ENCODE measurements at regions not wholly inside any gene's neighbourhood (a gene's known extent, or its start where the extent isn't known, plus 50 kb on each side); places are given as distances from the start of the nearest gene placed in this dataset.
"Not testable (repeated sequence)": the region's sequence is repeated elsewhere in the genome, so short reads cannot be mapped to it uniquely, and the experiment has no call there.

DNA sequence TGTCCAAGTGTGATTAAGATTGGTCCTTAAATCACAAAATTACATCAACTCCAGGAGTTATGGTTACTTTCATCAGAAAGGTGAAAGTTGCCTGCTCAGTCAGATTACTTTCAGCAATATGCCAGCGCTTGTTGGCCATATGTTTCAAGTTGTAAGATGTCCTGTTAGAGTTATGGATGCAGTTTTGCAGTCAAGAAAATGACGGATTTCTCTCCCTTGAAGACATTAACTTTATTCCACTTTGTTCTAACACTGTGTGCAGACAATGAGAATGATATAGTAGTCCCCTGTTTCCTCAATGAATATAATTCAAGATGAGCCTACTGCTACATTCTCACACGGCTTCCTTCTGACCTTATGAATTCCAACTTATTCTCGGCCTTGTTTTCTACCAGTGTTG is 295.0 kb upstream of the ADGRL3 start:
- H3K4me1 ChIP-seq (ENCODE audit: insufficient read depth, low read length) = no peaks in the 10 kb centered on the region
- no peak overlapping the region for H3K4me2 ChIP-seq (ENCODE audit: insufficient read depth, low read length)
- no peak for DNase-seq (ENCODE audit: insufficient read length, low spot score, missing footprints)
- no peak overlapping the region for H3K27ac ChIP-seq (ENCODE audit: low read depth, low read length)
- H2AFZ ChIP-seq (ENCODE audit: low read length) = no peak overlapping the region
- no peaks in the 10 kb centered on the region for H4K20me1 ChIP-seq (ENCODE audit: insufficient read depth, low read length)
- TF ChIP-seq, protein P1, sequence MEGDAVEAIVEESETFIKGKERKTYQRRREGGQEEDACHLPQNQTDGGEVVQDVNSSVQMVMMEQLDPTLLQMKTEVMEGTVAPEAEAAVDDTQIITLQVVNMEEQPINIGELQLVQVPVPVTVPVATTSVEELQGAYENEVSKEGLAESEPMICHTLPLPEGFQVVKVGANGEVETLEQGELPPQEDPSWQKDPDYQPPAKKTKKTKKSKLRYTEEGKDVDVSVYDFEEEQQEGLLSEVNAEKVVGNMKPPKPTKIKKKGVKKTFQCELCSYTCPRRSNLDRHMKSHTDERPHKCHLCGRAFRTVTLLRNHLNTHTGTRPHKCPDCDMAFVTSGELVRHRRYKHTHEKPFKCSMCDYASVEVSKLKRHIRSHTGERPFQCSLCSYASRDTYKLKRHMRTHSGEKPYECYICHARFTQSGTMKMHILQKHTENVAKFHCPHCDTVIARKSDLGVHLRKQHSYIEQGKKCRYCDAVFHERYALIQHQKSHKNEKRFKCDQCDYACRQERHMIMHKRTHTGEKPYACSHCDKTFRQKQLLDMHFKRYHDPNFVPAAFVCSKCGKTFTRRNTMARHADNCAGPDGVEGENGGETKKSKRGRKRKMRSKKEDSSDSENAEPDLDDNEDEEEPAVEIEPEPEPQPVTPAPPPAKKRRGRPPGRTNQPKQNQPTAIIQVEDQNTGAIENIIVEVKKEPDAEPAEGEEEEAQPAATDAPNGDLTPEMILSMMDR (IDR thresholded peaks at IDR 0.05; ENCODE audit: extremely low read depth, low read depth, low read length) = no peak
- H3K36me3 ChIP-seq (ENCODE audit: insufficient read depth, low read length) = no peaks in the 10 kb centered on the region
- H3K27me3 ChIP-seq (ENCODE audit: insufficient read depth, low read length) = no peaks in the 10 kb centered on the region
- H3K9me3 ChIP-seq (ENCODE audit: low read depth, low read length) = no peaks in the 10 kb centered on the region
- H3K4me3 ChIP-seq (ENCODE audit: insufficient read depth, low read length) = no peak overlapping the region
- no peaks in the 10 kb centered on the region for H3K79me2 ChIP-seq (ENCODE audit: insufficient read depth, low read length)

DNA sequence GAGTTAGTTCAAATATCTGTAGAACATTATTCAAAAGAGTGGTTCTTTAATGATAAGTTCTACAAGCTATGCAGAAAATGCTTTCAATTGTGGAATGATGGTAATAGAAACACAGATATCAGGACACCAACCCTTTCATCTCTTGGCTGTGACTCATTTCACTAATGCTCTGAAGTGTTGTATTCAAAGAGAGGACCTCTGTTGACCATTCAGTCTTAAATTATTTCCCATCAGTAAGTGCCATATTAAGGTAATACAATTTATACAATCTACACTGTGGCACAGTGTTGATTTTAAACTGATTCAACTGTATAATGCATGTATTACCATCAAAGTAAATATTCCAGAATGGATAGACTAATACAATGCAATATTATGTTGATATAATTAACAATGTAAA is 289.0 kb upstream of the ADGRL3 start:
- Histone ChIP-seq H2AFZ (ENCODE audit: low read length) (no peak overlapping the region), H3K36me3 (ENCODE audit: insufficient read depth, low read length) (no peaks in the 10 kb centered on the region), H3K4me2 (ENCODE audit: insufficient read depth, low read length) (no peak overlapping the region), H3K4me1 (ENCODE audit: insufficient read depth, low read length) (no peaks in the 10 kb centered on the region), H3K79me2 (ENCODE audit: insufficient read depth, low read length) (no peaks in the 10 kb centered on the region), H3K27me3 (ENCODE audit: insufficient read depth, low read length) (no peaks in the 10 kb centered on the region), H3K4me3 (ENCODE audit: insufficient read depth, low read length) (no peak overlapping the region), H4K20me1 (ENCODE audit: insufficient read depth, low read length) (no peaks in the 10 kb centered on the region), H3K9me3 (ENCODE audit: low read depth, low read length) (no peaks in the 10 kb centered on the region), H3K27ac (ENCODE audit: low read depth, low read length) (no peak overlapping the region)
- TF ChIP-seq, protein P1 (IDR thresholded peaks at IDR 0.05; ENCODE audit: extremely low read depth, low read depth, low read length) = no peak
- no peak for DNase-seq (ENCODE audit: insufficient read length, low spot score, missing footprints)

- Histone ChIP-seq H3K9me3 (ENCODE audit: low read depth, low read length) (no peaks in the 10 kb centered on the region), H3K4me3 (ENCODE audit: insufficient read depth, low read length) (no peak overlapping the region), H4K20me1 (ENCODE audit: insufficient read depth, low read length) (no peaks in the 10 kb centered on the region), H3K27me3 (ENCODE audit: insufficient read depth, low read length) (no peaks in the 10 kb centered on the region), H3K4me2 (ENCODE audit: insufficient read depth, low read length) (no peak overlapping the region), H3K36me3 (ENCODE audit: insufficient read depth, low read length) (no peaks in the 10 kb centered on the region), H3K4me1 (ENCODE audit: insufficient read depth, low read length) (no peaks in the 10 kb centered on the region), H2AFZ (ENCODE audit: low read length) (no peak overlapping the region), H3K79me2 (ENCODE audit: insufficient read depth, low read length) (no peaks in the 10 kb centered on the region), H3K27ac (ENCODE audit: low read depth, low read length) (no peak overlapping the region)
- DNase-seq (ENCODE audit: insufficient read length, low spot score, missing footprints) = no peak
- TF ChIP-seq, protein P1 (IDR thresholded peaks at IDR 0.05; ENCODE audit: extremely low read depth, low read depth, low read length) = no peak
Observed at GRCh38 chr4:60913002-60913401, 287.1 kb upstream of the ADGRL3 start.

DNA sequence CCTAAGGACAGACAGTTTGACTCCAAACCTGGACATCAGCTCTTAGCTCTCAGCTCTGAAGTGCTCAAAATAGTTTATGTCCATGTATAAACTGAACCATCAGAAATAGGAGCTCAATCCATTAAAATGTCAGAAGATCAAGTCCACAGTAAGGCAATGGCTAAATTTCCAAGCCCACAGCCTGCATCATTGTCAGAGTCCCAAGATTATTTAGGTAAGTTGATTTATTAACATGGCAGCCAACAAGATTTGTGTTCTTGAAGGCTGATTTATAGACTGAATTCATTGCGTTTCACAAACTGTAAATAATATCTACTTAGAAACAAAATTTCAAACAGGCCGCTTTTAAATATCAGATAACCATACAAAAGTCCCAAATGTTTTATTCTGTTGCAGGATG is 286.5 kb upstream of the ADGRL3 start:
- Histone ChIP-seq H3K79me2 (ENCODE audit: insufficient read depth, low read length) (no peaks in the 10 kb centered on the region), H3K4me1 (ENCODE audit: insufficient read depth, low read length) (no peaks in the 10 kb centered on the region), H4K20me1 (ENCODE audit: insufficient read depth, low read length) (no peaks in the 10 kb centered on the region), H3K9me3 (ENCODE audit: low read depth, low read length) (no peaks in the 10 kb centered on the region), H3K4me3 (ENCODE audit: insufficient read depth, low read length) (no peak overlapping the region), H2AFZ (ENCODE audit: low read length) (no peak overlapping the region), H3K4me2 (ENCODE audit: insufficient read depth, low read length) (no peak overlapping the region), H3K36me3 (ENCODE audit: insufficient read depth, low read length) (no peaks in the 10 kb centered on the region), H3K27me3 (ENCODE audit: insufficient read depth, low read length) (no peaks in the 10 kb centered on the region), H3K27ac (ENCODE audit: low read depth, low read length) (no peak overlapping the region)
- TF ChIP-seq, protein P1 (IDR thresholded peaks at IDR 0.05; ENCODE audit: extremely low read depth, low read depth, low read length) = no peak
- DNase-seq (ENCODE audit: insufficient read length, low spot score, missing footprints) = no peak

DNA sequence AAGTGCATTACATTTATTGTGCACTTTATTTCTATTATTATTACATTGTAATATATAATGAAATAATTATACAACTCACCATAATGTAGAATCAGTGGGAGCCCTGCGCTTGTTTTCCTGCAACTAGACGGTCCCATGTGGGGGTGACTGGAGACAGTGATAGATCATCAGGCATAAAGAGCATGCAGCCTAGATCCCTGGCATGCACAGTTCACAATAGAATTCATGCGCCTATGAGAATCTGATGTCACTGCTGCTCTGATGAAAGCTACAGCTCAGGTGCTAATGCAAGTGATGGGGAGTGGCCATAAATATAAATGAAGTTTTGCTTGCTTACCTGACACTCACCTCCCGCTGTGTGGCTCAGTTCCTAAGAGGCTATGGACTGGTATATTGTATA is 278.4 kb upstream of the ADGRL3 start:
- H4K20me1 ChIP-seq (ENCODE audit: insufficient read depth, low read length); H3K27me3 ChIP-seq (ENCODE audit: insufficient read depth, low read length); H3K36me3 ChIP-seq (ENCODE audit: insufficient read depth, low read length); H3K27ac ChIP-seq (ENCODE audit: low read depth, low read length); H3K79me2 ChIP-seq (ENCODE audit: insufficient read depth, low read length); H3K4me3 ChIP-seq (ENCODE audit: insufficient read depth, low read length); H3K4me2 ChIP-seq (ENCODE audit: insufficient read depth, low read length); H2AFZ ChIP-seq (ENCODE audit: low read length); DNase-seq (ENCODE audit: insufficient read length, low spot score, missing footprints); H3K4me1 ChIP-seq (ENCODE audit: insufficient read depth, low read length); H3K9me3 ChIP-seq (ENCODE audit: low read depth, low read length): not testable (repeated sequence)

Measured in osteoblast (primary cell).